ENCODE measurements at regions not wholly inside any gene's neighbourhood (a gene's known extent, or its start where the extent isn't known, plus 50 kb on each side); places are given as distances from the start of the nearest gene placed in this dataset.
"Not testable (repeated sequence)": the region's sequence is repeated elsewhere in the genome, so short reads cannot be mapped to it uniquely, and the experiment has no call there.

- no peak for DNase-seq
Measured at GRCh38 chr10:128178302-128178958, 52.2 kb upstream of the MKI67 start.

- no peak for DNase-seq
Measured at GRCh38 chr10:128180843-128181242, 54.6 kb upstream of the MKI67 start.

GRCh38 chr10:128185627-128186026 is 59.4 kb upstream of the MKI67 start:
- DNase-seq: no peak

- DNase-seq: no peak
Measured at GRCh38 chr10:128186959-128187787, 61.0 kb upstream of the MKI67 start.

- DNase-seq: no peak
Measured at GRCh38 chr10:128187788-128188185, 61.6 kb upstream of the MKI67 start.

- DNase-seq: no peak
Measured at GRCh38 chr10:128189176-128189575, 63.0 kb upstream of the MKI67 start.

- DNase-seq: no peak
Measured at GRCh38 chr10:128191847-128192246, 65.6 kb upstream of the MKI67 start.

GRCh38 chr10:128201826-128202225 is 75.6 kb upstream of the MKI67 start:
- not testable (repeated sequence) for DNase-seq

- DNase-seq: no peak
Measured at GRCh38 chr10:128203028-128203427, 76.8 kb upstream of the MKI67 start.

- DNase-seq: not testable (repeated sequence)
Measured at GRCh38 chr10:128205591-128205990, 79.4 kb upstream of the MKI67 start.

- no peak for DNase-seq
Measured at GRCh38 chr10:128206676-128207075, 80.5 kb upstream of the MKI67 start.

- no peak for DNase-seq
Measured at GRCh38 chr10:128209862-128210214, 83.6 kb upstream of the MKI67 start.

- DNase-seq: no peak
Measured at GRCh38 chr10:128210215-128211063, 84.2 kb upstream of the MKI67 start.

- DNase-seq: no peak
Measured at GRCh38 chr10:128211064-128211504, 84.9 kb upstream of the MKI67 start.

GRCh38 chr10:128211953-128212727 is 85.9 kb upstream of the MKI67 start:
- no peak for DNase-seq

- DNase-seq: no peak
Measured at GRCh38 chr10:128213156-128213555, 86.9 kb upstream of the MKI67 start.

GRCh38 chr10:128215733-128216132 is 89.5 kb upstream of the MKI67 start:
- no peak for DNase-seq

- DNase-seq: no peak
Measured at GRCh38 chr10:128217136-128217535, 90.9 kb upstream of the MKI67 start.

- no peak for DNase-seq
Measured at GRCh38 chr10:128218161-128218560, 91.9 kb upstream of the MKI67 start.

- no peak for DNase-seq
Measured at GRCh38 chr10:128219295-128219694, 93.1 kb upstream of the MKI67 start.

- no peak for DNase-seq
Measured at GRCh38 chr10:128220021-128220420, 93.8 kb upstream of the MKI67 start.

- DNase-seq: no peak
Measured at GRCh38 chr10:128221117-128221516, 94.9 kb upstream of the MKI67 start.

- no peak for DNase-seq
Measured at GRCh38 chr10:128221807-128222206, 95.6 kb upstream of the MKI67 start.

All from NCI-H187 treated with DMSO at 0.1 percent for 48 hours (cell line).